GM12878 (cell line): ENCODE measurements at regions not wholly inside any gene's neighbourhood (a gene's known extent, or its start where the extent isn't known, plus 50 kb on each side); places are given as distances from the start of the nearest gene placed in this dataset.
A peak's percentile ranks its signal among the peaks of the same experiment; 100 is the strongest.

Source experiments
- ATF7 ChIP-seq: fragments of 450-650 bp; IDR thresholded peaks from 2 replicates; pipeline ENCODE4 v1.6.1; 2016; ENCODE audit warnings: low read depth, mild to moderate bottlenecking
- BACH1 ChIP-seq: fragments of 450-650 bp; IDR thresholded peaks from 2 replicates; pipeline ENCODE4 v1.6.1; 2017; ENCODE audit warnings: mild to moderate bottlenecking, borderline replicate concordance
- BRCA1 ChIP-seq: IDR thresholded peaks from 2 replicates; pipeline ENCODE4 v1.6.1; 2011; ENCODE audit warnings: low read depth, low read length, improper control_type of control experiment
- CREM ChIP-seq: IDR thresholded peaks from 2 replicates; pipeline ENCODE4 v1.6.1; 2014; ENCODE audit warnings: antibody characterized with exemption, low read depth
- GABPA ChIP-seq: IDR thresholded peaks from 2 replicates; pipeline ENCODE4 v1.6.1; 2014; ENCODE audit warnings: antibody characterized with exemption, low read depth, mild to moderate bottlenecking, inconsistent platforms
- NFIC ChIP-seq: IDR thresholded peaks from 2 replicates; pipeline ENCODE4 v1.6.1; 2012; ENCODE audit warnings: low read depth, mild to moderate bottlenecking, inconsistent platforms, low read length, moderate library complexity
- PAX5 ChIP-seq: IDR thresholded peaks from 2 replicates; pipeline ENCODE4 v1.6.1; 2011; ENCODE audit warnings: low read depth, low read length, borderline replicate concordance
- REST ChIP-seq: IDR thresholded peaks from 2 replicates; pipeline ENCODE4 v1.6.1; 2012; ENCODE audit warnings: mild to moderate bottlenecking, low read depth, low read length
- SIX5 ChIP-seq: IDR thresholded peaks from 2 replicates; pipeline ENCODE4 v1.6.1; 2011; ENCODE audit warnings: mild to moderate bottlenecking, low read depth, low read length, moderate library complexity; ENCODE audit not compliant: severe bottlenecking
- SUZ12 ChIP-seq: fragments of 200-600 bp; sonication (generic); IDR thresholded peaks from one replicate; pipeline ENCODE4 v1.6.1; 2018; ENCODE audit warnings: antibody characterized with exemption, mild to moderate bottlenecking; ENCODE audit not compliant: unreplicated experiment
- TBL1XR1 ChIP-seq: IDR thresholded peaks from 2 replicates; pipeline ENCODE4 v1.6.1; 2012; ENCODE audit warnings: low read depth, low read length, improper control_type of control experiment
- TCF12 ChIP-seq: IDR thresholded peaks from 2 replicates; pipeline ENCODE4 v1.6.1; 2011; ENCODE audit warnings: low read depth, mild to moderate bottlenecking, low read length
- USF2 ChIP-seq: IDR thresholded peaks from 2 replicates; pipeline ENCODE4 v1.6.1; 2011; ENCODE audit warnings: low read depth, low read length, improper control_type of control experiment, borderline replicate concordance
- TF ChIP-seq, protein P1 (sequence below): IDR thresholded peaks from 2 replicates; pipeline ENCODE4 v1.6.1; 2011; ENCODE audit warnings: mild to moderate bottlenecking, low read depth, low read length, moderate library complexity; ENCODE audit not compliant: insufficient replicate concordance
- TF ChIP-seq, protein P2 (sequence below): fragments of 450-650 bp; IDR thresholded peaks from 2 replicates; pipeline ENCODE4 v1.6.1; 2017; ENCODE audit warnings: mild to moderate bottlenecking, moderate library complexity
- TF ChIP-seq, protein P3 (sequence below): fragments of 450-650 bp; IDR thresholded peaks from 2 replicates; pipeline ENCODE4 v1.6.1; 2016; ENCODE audit warnings: mild to moderate bottlenecking, moderate library complexity, borderline replicate concordance

DNA sequence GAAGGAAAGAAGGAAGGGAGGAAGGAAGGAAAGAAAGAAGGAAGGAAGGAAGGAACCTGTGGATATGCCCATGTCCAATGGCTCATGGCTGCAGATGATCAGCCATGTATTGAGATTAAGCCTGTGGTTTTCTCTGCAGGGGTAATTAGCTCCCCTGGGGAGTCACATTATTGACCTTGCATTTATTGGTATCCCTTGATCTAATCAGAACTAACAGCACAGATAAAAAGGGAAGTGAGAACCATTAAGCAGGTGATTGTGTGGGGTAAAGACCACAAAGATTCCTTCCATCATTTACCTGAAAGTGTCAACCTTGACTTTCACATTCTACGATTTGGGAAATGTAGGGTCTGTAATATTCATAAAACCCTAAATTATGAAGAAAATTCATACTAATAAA is 390.7 kb downstream of the BRINP2 start (continued):
- no peak for TF ChIP-seq REST
- TF ChIP-seq, protein P1, sequence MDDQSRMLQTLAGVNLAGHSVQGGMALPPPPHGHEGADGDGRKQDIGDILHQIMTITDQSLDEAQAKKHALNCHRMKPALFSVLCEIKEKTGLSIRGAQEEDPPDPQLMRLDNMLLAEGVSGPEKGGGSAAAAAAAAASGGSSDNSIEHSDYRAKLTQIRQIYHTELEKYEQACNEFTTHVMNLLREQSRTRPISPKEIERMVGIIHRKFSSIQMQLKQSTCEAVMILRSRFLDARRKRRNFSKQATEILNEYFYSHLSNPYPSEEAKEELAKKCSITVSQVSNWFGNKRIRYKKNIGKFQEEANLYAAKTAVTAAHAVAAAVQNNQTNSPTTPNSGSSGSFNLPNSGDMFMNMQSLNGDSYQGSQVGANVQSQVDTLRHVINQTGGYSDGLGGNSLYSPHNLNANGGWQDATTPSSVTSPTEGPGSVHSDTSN = no peak
- TF ChIP-seq, protein P2, sequence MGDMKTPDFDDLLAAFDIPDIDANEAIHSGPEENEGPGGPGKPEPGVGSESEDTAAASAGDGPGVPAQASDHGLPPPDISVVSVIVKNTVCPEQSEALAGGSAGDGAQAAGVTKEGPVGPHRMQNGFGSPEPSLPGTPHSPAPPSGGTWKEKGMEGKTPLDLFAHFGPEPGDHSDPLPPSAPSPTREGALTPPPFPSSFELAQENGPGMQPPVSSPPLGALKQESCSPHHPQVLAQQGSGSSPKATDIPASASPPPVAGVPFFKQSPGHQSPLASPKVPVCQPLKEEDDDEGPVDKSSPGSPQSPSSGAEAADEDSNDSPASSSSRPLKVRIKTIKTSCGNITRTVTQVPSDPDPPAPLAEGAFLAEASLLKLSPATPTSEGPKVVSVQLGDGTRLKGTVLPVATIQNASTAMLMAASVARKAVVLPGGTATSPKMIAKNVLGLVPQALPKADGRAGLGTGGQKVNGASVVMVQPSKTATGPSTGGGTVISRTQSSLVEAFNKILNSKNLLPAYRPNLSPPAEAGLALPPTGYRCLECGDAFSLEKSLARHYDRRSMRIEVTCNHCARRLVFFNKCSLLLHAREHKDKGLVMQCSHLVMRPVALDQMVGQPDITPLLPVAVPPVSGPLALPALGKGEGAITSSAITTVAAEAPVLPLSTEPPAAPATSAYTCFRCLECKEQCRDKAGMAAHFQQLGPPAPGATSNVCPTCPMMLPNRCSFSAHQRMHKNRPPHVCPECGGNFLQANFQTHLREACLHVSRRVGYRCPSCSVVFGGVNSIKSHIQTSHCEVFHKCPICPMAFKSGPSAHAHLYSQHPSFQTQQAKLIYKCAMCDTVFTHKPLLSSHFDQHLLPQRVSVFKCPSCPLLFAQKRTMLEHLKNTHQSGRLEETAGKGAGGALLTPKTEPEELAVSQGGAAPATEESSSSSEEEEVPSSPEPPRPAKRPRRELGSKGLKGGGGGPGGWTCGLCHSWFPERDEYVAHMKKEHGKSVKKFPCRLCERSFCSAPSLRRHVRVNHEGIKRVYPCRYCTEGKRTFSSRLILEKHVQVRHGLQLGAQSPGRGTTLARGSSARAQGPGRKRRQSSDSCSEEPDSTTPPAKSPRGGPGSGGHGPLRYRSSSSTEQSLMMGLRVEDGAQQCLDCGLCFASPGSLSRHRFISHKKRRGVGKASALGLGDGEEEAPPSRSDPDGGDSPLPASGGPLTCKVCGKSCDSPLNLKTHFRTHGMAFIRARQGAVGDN = no peak
- TF ChIP-seq TCF12 = 0 out of 2 replicates have a peak, but pooled peaks have one; percentile 15
- no peak for TF ChIP-seq USF2
- peak; percentile 95 for TF ChIP-seq BACH1
- no peak for TF ChIP-seq GABPA
- no peak for TF ChIP-seq SIX5
- TF ChIP-seq TBL1XR1 = no peak
- no peak for TF ChIP-seq NFIC
- no peak for TF ChIP-seq BRCA1
- TF ChIP-seq SUZ12 = no peak
- peak; percentile 15; the same call in 1 of the 2 replicates for TF ChIP-seq PAX5
- TF ChIP-seq, protein P3, sequence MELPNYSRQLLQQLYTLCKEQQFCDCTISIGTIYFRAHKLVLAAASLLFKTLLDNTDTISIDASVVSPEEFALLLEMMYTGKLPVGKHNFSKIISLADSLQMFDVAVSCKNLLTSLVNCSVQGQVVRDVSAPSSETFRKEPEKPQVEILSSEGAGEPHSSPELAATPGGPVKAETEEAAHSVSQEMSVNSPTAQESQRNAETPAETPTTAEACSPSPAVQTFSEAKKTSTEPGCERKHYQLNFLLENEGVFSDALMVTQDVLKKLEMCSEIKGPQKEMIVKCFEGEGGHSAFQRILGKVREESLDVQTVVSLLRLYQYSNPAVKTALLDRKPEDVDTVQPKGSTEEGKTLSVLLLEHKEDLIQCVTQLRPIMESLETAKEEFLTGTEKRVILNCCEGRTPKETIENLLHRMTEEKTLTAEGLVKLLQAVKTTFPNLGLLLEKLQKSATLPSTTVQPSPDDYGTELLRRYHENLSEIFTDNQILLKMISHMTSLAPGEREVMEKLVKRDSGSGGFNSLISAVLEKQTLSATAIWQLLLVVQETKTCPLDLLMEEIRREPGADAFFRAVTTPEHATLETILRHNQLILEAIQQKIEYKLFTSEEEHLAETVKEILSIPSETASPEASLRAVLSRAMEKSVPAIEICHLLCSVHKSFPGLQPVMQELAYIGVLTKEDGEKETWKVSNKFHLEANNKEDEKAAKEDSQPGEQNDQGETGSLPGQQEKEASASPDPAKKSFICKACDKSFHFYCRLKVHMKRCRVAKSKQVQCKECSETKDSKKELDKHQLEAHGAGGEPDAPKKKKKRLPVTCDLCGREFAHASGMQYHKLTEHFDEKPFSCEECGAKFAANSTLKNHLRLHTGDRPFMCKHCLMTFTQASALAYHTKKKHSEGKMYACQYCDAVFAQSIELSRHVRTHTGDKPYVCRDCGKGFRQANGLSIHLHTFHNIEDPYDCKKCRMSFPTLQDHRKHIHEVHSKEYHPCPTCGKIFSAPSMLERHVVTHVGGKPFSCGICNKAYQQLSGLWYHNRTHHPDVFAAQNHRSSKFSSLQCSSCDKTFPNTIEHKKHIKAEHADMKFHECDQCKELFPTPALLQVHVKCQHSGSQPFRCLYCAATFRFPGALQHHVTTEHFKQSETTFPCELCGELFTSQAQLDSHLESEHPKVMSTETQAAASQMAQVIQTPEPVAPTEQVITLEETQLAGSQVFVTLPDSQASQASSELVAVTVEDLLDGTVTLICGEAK = no peak; the same call in 1 of the 2 replicates
- peak; percentile 74 for TF ChIP-seq ATF7
- TF ChIP-seq CREM = no peak
